GM12878 (cell line): ENCODE measurements at regions not wholly inside any gene's neighbourhood (a gene's known extent, or its start where the extent isn't known, plus 50 kb on each side); places are given as distances from the start of the nearest gene placed in this dataset.

Experiments used
- CBX3 ChIP-seq: fragments of 200-600 bp; sonication (generic); IDR thresholded peaks from 2 replicates; pipeline ENCODE4 v1.6.1; 2016; ENCODE audit warnings: low read depth, borderline replicate concordance
- CTCF ChIP-seq, 3 experiments: IDR thresholded peaks in 2 of 3; conservative IDR thresholded peaks in 1 of 3; 2 replicates each; pipeline ENCODE4 v1.5.1; 2011; ENCODE audit warnings: low read depth in 3 of 3, low read length in 3 of 3, mild to moderate bottlenecking in 3 of 3, control low read depth in 2 of 3, moderate library complexity in 2 of 3, inconsistent platforms in 1 of 3, mixed read lengths in 1 of 3; ENCODE audit not compliant: control insufficient read depth in 2 of 3, insufficient read depth in 1 of 3; ENCODE audit errors: extremely low read depth in 1 of 3
- E4F1 ChIP-seq: fragments of 450-650 bp; IDR thresholded peaks from 2 replicates; pipeline ENCODE4 v1.6.1; 2018; ENCODE audit warnings: borderline replicate concordance, mild to moderate bottlenecking; ENCODE audit not compliant: partially characterized antibody
- MXI1 ChIP-seq: fragments of 150-350 bp; IDR thresholded peaks from 2 replicates; pipeline ENCODE4 v1.6.1; 2011; ENCODE audit warnings: low read depth, mild to moderate bottlenecking, inconsistent platforms, low read length, improper control_type of control experiment
- POLR2AphosphoS5 ChIP-seq: IDR thresholded peaks from 2 replicates; pipeline ENCODE4 v1.6.1; 2011; ENCODE audit warnings: mild to moderate bottlenecking, low read length, inconsistent platforms
- RAD51 ChIP-seq: fragments of 450-650 bp; IDR thresholded peaks from 2 replicates; pipeline ENCODE4 v1.6.1; 2016; ENCODE audit warnings: moderate library complexity, mild to moderate bottlenecking, inconsistent platforms
- SIN3A ChIP-seq: IDR thresholded peaks from 2 replicates; pipeline ENCODE4 v1.6.1; 2012; ENCODE audit warnings: low read depth, low read length, improper control_type of control experiment
- SMAD1 ChIP-seq: fragments of 450-650 bp; IDR thresholded peaks from 2 replicates; pipeline ENCODE4 v1.6.1; 2018; ENCODE audit warnings: mild to moderate bottlenecking, low read depth; ENCODE audit not compliant: partially characterized antibody
- TARDBP ChIP-seq: IDR thresholded peaks from 2 replicates; pipeline ENCODE4 v1.6.1; 2016; ENCODE audit warnings: borderline replicate concordance
- ZBTB11 ChIP-seq: fragments of 450-650 bp; formaldehyde crosslinking; IDR thresholded peaks from 2 replicates; pipeline ENCODE4 v1.5.0; 2022; ENCODE audit warnings: mild to moderate bottlenecking, missing genetic modification characterization
- ZSCAN29 ChIP-seq: fragments of 450-650 bp; IDR thresholded peaks from 2 replicates; pipeline ENCODE4 v1.6.1; 2017; ENCODE audit warnings: mild to moderate bottlenecking, moderate library complexity

GRCh38 chr10:65798133-65798532 is 1127.7 kb upstream of the LRRTM3 start:
- TF ChIP-seq MXI1: no peak
- TF ChIP-seq POLR2AphosphoS5: no peak
- no peak for TF ChIP-seq CTCF (IDR thresholded peaks at IDR 0.05 in 2 of 3, conservative IDR thresholded peaks at IDR 0.05 in 1 of 3; ENCODE audit: control insufficient read depth in 2 of 3, extremely low read depth in 1 of 3, insufficient read depth in 1 of 3, low read depth in 3 of 3, low read length in 3 of 3)
- TF ChIP-seq TARDBP: no peak
- no peak for TF ChIP-seq RAD51
- TF ChIP-seq ZBTB11 (CRISPR knock-in tag): no peak
- no peak for TF ChIP-seq E4F1
- no peak for TF ChIP-seq SIN3A
- TF ChIP-seq CBX3: no peak
- no peak for TF ChIP-seq SMAD1
- TF ChIP-seq ZSCAN29: no peak
